ENCODE measurements at regions not wholly inside any gene's neighbourhood (a gene's known extent, or its start where the extent isn't known, plus 50 kb on each side); places are given as distances from the start of the nearest gene placed in this dataset.

DNA sequence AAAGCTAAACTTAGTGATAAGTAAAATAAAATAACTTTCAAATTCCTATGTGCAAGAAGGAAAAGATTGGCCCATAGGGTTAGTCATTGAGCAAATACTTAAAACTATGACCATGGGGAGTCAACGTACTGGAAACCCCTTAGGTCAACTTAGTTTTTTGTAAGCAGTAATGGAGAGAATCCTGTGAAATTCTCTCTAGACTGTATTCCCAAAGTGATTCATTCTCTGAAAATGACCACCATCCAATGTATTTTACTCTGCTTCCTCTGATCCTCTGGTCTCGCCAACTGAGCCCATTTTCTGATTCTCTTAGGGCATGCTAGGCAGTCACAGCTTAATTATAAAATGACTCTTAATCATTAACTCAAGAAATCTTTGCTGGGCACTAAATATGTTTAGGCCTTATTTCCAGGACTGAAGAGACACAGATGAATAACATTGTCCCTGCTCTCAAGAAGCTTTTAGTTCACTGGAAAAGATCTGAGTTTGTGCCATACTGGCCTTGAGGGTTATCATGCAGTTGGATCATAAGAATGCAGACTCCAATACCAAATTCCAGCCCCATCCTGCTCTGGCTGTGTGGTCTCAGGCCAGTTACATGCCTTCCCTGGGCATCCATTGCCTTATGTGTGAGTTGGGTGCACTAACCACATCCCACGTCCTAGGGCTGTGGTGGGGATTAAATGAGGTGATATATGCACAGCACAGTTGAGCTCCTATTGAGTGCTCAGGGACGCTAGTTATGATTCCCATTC, 732.4 kb downstream of the AACS start:
- Mint-ChIP-seq H3K27ac (no peak overlapping the region), H3K4me3 (no peak overlapping the region), H3K27me3 (no peaks in the 10 kb centered on the region), H3K9me3 (peaks cover 1% of the 10 kb centered on the region), H3K4me1 (ENCODE audit: low read depth) (no peaks in the 10 kb centered on the region), H3K36me3 (ENCODE audit: low read depth) (no peaks in the 10 kb centered on the region)
- intact Hi-C loops (cut with micrococcal nuclease), result no loop called here
- TF ChIP-seq, protein P1, sequence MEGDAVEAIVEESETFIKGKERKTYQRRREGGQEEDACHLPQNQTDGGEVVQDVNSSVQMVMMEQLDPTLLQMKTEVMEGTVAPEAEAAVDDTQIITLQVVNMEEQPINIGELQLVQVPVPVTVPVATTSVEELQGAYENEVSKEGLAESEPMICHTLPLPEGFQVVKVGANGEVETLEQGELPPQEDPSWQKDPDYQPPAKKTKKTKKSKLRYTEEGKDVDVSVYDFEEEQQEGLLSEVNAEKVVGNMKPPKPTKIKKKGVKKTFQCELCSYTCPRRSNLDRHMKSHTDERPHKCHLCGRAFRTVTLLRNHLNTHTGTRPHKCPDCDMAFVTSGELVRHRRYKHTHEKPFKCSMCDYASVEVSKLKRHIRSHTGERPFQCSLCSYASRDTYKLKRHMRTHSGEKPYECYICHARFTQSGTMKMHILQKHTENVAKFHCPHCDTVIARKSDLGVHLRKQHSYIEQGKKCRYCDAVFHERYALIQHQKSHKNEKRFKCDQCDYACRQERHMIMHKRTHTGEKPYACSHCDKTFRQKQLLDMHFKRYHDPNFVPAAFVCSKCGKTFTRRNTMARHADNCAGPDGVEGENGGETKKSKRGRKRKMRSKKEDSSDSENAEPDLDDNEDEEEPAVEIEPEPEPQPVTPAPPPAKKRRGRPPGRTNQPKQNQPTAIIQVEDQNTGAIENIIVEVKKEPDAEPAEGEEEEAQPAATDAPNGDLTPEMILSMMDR (IDR thresholded peaks at IDR 0.05), result no peak
- no peak for ATAC-seq
- ChIA-PET CTCF (no interaction called here), POLR2A (no interaction called here)
- DNase-seq, result no peak

DNA sequence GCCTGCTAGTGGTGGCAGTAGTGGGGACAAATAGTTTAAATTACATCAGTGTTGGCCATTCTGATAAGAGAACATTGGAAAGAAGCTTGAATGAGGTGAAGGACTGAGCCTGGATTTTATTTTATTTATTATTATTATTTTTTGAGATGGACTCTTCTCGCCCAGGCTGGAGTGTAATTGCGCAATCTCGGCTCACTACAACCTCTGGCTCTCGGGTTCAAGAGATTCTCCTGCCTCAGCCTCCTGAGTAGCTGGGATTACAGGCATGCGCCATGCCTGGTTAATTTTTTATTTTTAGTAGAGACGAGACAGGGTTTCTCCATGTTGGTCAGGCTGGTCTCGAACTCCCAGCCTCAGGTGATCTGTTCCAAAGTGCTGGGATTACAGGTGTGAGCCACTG, 739.4 kb downstream of the AACS start:
- H3K4me1 Mint-ChIP-seq (ENCODE audit: low read depth), result no peaks in the 10 kb centered on the region
- POLR2A ChIA-PET, result no interaction called here
- no peak for DNase-seq
- no peaks in the 10 kb centered on the region for H3K36me3 Mint-ChIP-seq (ENCODE audit: low read depth)
- H3K27ac Mint-ChIP-seq, result no peak overlapping the region
- CTCF ChIA-PET, result no interaction called here
- no peak overlapping the region for H3K4me3 Mint-ChIP-seq
- intact Hi-C loops (cut with micrococcal nuclease), result no loop called here
- no peak for ATAC-seq
- H3K27me3 Mint-ChIP-seq, result no peaks in the 10 kb centered on the region
- TF ChIP-seq, protein P1 (IDR thresholded peaks at IDR 0.05), result no peak
- H3K9me3 Mint-ChIP-seq, result peaks cover 2% of the 10 kb centered on the region

DNA sequence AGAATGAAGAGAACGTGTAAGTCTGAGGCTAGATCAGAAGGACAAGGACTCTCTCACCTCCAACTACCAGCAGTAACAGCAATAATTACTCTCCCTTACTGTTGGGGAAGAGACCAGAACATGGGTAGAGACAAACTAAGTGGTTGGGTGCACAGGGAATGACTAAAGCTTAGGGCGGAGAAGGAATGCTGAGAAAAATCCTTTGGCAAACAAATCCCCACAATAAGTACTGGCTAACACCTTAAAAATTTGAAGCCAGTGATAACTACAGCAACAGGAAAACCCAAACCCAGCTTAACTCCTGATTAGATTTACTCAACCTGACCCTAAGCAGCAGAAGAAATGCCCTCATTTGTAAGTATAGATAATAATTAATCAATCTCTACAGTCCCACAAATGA, 759.0 kb downstream of the AACS start:
- Mint-ChIP-seq H3K4me3 (no peak overlapping the region), H3K36me3 (ENCODE audit: low read depth) (no peaks in the 10 kb centered on the region), H3K9me3 (peaks cover 8% of the 10 kb centered on the region), H3K4me1 (ENCODE audit: low read depth) (no peaks in the 10 kb centered on the region), H3K27ac (no peak overlapping the region), H3K27me3 (no peaks in the 10 kb centered on the region)
- intact Hi-C loops (cut with micrococcal nuclease), result no loop called here
- CTCF ChIA-PET, result no interaction called here
- TF ChIP-seq, protein P1 (IDR thresholded peaks at IDR 0.05), result no peak
- DNase-seq (no peak), ATAC-seq (no peak)
- POLR2A ChIA-PET, result no interaction called here

DNA sequence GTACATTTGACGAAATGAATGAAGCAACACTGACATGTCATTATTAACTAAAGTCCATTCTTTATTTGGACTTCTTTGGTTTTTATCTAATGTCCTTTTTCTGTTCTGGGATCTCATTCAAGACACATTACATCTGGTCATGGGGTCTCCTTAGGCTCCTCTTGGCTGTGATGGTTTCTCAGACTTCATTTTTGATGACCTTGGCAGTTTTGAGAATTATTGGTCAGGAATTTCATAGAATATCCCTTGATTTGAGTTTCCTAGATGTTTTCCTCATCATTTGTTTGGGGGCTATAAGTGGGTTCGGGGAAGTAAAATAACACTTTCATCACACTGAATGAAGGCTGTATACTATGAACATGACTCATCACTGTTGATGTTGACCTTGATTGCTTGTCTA, 770.6 kb downstream of the AACS start:
- no peaks in the 10 kb centered on the region for H3K36me3 Mint-ChIP-seq (ENCODE audit: low read depth)

DNA sequence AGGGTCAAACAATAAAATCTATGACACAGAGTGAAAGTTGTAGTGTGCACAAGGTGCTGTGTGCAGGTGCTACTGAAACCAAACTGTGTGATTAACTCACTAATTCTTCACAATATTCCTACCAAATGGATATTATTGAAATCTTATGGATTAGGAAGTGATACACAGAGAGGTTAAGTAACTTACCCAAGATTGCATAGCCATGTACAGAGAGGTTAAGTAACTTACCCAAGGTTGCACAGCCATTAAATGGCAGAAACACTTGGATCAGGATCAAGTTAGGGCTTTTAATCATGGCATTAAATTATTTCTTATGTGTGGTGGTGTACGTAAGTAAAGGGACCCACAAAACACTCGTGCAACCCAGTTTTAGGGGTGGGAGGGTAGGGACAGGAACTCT, 771.4 kb downstream of the AACS start:
- intact Hi-C loops (cut with micrococcal nuclease), result no loop called here
- TF ChIP-seq, protein P1 (IDR thresholded peaks at IDR 0.05), result no peak
- POLR2A ChIA-PET, result no interaction called here
- CTCF ChIA-PET, result no interaction called here
- no peaks in the 10 kb centered on the region for H3K27me3 Mint-ChIP-seq
- H3K36me3 Mint-ChIP-seq (ENCODE audit: low read depth), result no peaks in the 10 kb centered on the region
- DNase-seq (no peak), ATAC-seq (no peak)
- no peaks in the 10 kb centered on the region for H3K4me1 Mint-ChIP-seq (ENCODE audit: low read depth)
- H3K4me3 Mint-ChIP-seq, result no peak overlapping the region
- H3K27ac Mint-ChIP-seq, result no peak overlapping the region
- H3K9me3 Mint-ChIP-seq, result no peaks in the 10 kb centered on the region

More for the DNA sequence above, 770.6 kb downstream of the AACS start:
- Mint-ChIP-seq H3K4me3 (no peak overlapping the region), H3K9me3 (no peaks in the 10 kb centered on the region), H3K27me3 (no peaks in the 10 kb centered on the region), H3K27ac (no peak overlapping the region), H3K4me1 (ENCODE audit: low read depth) (no peaks in the 10 kb centered on the region)
- CTCF ChIA-PET, result no interaction called here
- ATAC-seq, result no peak
- intact Hi-C loops (cut with micrococcal nuclease), result no loop called here
- no peak for DNase-seq
- POLR2A ChIA-PET, result no interaction called here
- TF ChIP-seq, protein P1 (IDR thresholded peaks at IDR 0.05), result no peak
